ENCODE measurements at regions not wholly inside any gene's neighbourhood (a gene's known extent, or its start where the extent isn't known, plus 50 kb on each side); places are given as distances from the start of the nearest gene placed in this dataset.

DNA sequence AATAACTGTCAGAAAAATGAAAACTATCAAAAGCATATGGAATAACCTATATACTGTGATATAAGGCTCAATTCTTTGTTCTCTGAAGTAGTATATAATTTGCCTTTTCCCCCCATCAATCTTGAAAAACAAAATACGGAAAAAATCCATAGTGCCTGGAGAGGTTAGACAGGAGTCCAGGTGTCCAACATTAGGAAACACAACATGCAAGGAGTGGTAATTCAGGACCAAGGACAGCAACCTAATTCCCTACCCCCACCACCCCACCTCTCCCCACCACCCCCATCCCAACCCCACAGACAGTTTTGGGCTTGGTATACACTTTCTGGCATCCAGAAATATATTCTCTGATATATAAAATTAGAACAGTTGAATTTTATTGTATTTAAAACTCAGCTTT is 55.1 kb upstream of the SLC25A26 start:
- in situ Hi-C loops (cut with MboI; ENCODE audit: low pct_unique_long_range_greater_than_20kb, low sequenced_read_pairs) = no loop called here
- no peak for DNase-seq

DNA sequence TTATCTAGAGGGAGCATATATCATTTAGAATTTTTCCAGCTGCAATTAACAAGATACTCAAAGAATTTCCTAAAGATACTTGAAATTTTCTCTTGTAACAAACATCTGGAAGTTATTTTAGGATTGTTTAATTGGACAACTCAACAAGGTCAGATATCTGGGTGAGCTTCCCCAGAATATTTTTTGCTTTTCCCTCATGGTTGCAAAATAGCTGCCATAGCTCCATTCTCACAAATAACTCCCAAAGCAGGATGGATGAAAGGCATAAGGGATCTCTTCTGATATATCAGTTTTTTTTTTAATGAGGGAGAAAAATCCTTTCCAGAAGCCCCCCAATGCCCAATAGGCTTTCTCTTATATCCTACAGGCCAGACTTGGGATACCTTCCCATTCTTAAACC is 56.6 kb upstream of the SLC25A26 start:
- in situ Hi-C loops (cut with MboI; ENCODE audit: low pct_unique_long_range_greater_than_20kb, low sequenced_read_pairs) = no loop called here
- no peak for DNase-seq

DNA sequence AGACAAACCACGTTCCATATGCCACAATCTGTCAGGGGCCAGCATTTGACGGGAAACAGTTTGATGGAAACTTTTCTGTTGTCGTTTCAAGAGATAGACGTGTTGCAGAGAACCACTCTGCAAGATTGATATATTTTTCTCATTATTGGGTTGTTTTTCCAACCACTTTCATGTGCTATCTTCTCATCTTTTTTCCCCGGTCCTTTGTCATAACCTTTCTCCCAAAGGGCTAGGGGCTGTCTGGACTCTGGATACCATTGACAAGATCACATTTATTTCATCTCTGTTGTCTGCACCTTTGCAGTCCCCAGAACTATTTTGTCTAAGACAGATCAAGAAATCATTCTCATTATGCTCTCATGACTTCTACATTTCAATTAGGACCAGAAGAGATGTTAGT is 57.6 kb upstream of the SLC25A26 start:
- in situ Hi-C loops (cut with MboI; ENCODE audit: low pct_unique_long_range_greater_than_20kb, low sequenced_read_pairs) = no loop called here
- DNase-seq = no peak

DNA sequence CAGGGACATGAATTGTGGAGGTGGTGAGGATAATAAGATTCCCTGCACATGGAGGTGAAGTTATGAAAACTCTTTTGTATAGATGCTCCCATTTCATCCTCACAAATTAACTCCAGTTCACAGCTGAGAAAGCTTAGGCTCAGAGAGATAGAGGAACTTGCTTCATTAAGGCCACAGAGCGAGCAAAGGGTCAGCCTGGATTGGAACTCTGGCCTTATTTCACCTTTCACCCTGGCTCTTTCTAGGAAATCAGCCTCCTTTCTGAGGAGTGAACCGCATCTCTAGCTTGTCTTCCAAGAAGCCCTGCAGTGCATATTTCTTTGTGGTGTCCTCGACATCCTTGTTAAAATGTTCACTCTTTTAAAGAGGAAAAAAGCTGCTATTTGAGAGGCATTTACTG is 58.0 kb upstream of the SLC25A26 start:
- no peak for DNase-seq
- in situ Hi-C loops (cut with MboI; ENCODE audit: low pct_unique_long_range_greater_than_20kb, low sequenced_read_pairs) = no loop called here

DNA sequence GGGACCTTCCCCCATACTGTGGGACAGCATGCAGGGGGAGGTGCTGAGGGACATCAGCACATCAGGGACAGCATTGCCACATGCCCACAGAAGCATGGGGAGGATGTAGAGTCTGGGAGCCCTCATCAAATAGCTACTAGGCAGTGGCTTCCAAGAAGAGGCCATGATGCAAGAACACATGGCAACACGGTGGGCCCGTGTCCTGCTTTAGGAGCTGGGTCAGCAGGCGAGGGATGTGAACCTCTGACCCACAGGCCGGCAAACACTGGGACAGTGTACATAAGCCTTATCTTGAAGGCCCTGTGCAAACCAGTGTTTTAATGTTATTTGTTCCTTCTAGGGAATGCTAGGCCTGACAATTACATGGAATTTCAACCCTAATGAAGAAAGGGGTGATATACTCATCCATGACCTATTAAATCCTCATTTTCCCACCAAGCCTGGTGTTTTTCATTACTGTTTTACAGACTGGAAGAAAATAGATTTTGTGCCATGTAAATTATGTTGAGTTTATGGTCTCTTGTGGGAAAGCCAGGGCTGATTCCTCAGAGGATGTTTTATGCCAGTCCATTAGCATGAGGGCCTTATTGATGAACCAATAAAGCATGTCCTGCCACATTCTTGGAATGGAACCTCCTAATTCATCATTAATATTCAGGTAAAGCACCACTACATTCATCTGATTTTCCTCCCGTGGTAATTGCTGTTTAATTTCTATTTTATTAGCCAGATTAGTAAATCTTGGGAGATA is 61.7 kb upstream of the SLC25A26 start:
- in situ Hi-C loops (cut with MboI; ENCODE audit: low pct_unique_long_range_greater_than_20kb, low sequenced_read_pairs) = no loop called here

DNA sequence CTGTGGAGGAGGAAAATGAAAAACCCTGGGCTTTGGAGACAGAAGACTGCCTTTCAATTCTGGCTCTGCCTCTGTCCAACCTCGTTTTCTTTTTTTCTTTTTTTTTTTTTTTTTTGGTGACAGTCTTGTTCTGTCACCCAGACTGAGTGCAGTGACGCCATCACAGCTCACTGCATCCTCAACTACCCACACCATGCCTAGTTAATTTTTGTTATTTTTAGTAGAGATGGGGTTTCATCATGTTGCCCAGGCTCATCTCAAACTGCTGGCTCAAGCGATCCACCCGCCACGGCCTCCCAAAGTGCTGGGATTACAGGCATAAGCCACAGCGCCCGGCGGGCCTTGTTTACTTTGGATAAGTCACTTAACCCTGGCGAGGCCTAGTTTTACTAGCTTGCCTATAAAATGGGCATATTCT is 66.3 kb upstream of the SLC25A26 start:
- no peak for DNase-seq

More for the DNA sequence above, 61.7 kb upstream of the SLC25A26 start:
- no peak for DNase-seq

DNA sequence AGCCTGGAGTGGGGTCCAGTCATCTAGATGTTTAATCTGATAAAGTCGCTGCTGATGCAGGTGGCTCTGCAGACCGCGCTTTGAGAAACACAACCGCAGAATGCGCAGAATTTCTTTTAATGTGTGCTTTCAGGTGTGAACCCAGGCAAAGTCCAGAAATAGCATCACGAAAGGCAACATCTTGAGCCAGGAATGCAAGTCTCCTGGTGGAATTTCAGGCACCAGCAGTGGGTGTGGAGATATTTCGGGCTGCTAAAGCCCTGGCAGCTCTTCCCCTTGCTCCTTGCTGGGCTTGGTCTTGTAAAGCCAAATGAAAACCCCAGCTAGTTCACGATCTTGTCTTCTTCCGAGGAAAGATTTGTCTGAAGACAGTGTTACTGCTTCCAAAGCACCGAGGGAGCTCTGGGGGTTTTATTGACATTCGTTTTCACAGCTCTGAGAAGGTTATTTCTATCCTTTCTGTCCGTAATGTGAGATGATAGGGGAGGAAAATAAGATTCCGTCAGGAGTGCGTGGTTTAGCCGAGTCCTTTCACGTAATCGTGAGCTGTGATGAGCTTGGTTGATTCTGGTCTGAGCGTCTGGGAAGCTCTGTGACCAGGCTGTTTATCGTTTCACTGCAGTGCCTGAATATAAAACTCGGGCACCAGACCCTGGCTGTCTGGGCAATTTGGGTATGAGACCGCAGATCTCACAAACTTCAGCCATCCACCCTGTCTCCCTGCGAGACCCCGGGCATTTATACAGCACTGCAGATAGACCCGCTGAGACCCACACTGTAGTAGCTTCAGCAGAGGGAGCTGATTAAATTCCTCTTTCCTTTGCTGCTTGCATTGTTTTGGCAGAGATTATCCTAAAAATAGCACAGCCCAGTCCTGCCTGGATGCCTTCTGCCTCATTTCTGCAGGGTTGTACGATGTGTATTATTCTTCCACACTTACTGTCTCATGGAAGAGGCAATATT is 67.0 kb upstream of the SLC25A26 start:
- in situ Hi-C loops (cut with MboI; ENCODE audit: low pct_unique_long_range_greater_than_20kb, low sequenced_read_pairs) = no loop called here
- no peak for DNase-seq

More for the DNA sequence above, 66.3 kb upstream of the SLC25A26 start:
- in situ Hi-C loops (cut with MboI; ENCODE audit: low pct_unique_long_range_greater_than_20kb, low sequenced_read_pairs) = no loop called here

DNA sequence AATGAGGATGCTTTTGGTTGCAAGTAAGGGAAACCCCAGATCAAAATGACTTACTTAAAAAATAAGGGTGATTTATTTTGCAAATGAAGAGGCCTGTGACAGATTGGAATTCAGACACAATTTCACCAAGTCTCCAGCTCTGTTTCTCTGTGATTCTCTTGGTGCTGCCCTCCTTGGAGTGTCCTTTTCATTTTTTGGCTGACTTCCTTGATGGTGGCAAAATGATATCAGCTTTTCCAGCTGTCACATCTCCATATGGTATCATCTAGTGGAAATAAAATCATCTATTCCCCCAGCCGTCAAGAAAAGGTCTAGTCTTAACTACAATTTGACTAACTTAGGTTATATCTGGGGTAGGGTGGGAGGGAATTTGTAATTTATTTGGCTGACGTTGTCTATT is 68.5 kb upstream of the SLC25A26 start:
- in situ Hi-C loops (cut with MboI; ENCODE audit: low pct_unique_long_range_greater_than_20kb, low sequenced_read_pairs) = no loop called here
- DNase-seq = no peak

DNA sequence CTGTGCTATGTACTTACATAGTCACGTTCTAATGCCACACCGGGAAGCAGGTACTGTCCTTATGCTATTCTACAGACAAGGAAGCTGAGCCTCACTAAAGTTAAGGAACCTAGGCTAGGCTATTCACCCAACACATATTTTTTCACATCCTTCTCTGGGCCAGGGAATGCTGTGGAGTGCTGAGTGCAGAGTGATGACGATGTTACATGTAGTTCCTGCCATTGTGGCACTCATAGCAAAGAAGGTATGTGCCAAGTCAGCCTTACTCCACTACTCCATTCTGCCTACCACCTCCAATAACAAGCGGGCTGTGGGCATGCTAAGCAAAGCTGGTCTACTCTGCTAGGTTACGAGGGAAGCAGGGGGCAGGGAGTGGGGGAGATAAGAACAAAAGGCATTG is 69.8 kb upstream of the SLC25A26 start:
- in situ Hi-C loops (cut with MboI; ENCODE audit: low pct_unique_long_range_greater_than_20kb, low sequenced_read_pairs) = no loop called here
- DNase-seq = no peak

DNA sequence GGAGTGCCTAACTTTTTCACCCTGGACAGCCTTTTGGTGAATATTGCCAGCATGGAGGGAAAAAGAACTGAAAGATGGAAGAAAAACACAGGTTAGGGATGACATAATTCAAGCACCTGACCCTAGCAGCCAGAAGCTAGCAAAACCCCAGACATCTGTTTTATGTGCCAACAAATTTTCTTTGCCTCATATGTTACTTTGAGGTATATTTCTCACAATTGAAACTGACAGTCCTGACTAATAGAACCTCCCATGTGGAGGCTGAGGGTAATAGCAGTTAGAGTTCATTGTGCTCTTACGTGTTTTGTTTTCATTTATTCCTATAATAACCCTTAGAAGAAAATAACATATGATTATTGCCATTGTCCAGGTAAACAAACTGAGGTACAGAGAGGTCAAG is 71.5 kb upstream of the SLC25A26 start:
- in situ Hi-C loops (cut with MboI; ENCODE audit: low pct_unique_long_range_greater_than_20kb, low sequenced_read_pairs) = no loop called here
- DNase-seq = no peak

DNA sequence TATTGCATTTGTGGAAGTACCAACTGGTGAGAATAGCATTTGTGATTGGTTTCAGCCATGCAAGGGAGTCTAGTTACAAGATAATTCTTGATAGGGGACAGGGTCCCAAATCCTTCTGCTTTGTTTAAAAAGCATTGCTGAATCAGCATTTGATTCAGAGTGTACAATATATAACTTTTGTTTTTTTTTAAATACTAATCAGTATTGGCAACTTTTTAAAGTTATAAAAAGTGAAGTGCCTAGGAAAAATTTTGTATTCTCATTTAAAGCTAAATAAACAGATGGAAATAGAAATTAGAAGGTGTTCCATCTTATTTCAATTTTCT is 75.4 kb upstream of the SLC25A26 start:
- in situ Hi-C loops (cut with MboI; ENCODE audit: low pct_unique_long_range_greater_than_20kb, low sequenced_read_pairs) = no loop called here
- DNase-seq = no peak

DNA sequence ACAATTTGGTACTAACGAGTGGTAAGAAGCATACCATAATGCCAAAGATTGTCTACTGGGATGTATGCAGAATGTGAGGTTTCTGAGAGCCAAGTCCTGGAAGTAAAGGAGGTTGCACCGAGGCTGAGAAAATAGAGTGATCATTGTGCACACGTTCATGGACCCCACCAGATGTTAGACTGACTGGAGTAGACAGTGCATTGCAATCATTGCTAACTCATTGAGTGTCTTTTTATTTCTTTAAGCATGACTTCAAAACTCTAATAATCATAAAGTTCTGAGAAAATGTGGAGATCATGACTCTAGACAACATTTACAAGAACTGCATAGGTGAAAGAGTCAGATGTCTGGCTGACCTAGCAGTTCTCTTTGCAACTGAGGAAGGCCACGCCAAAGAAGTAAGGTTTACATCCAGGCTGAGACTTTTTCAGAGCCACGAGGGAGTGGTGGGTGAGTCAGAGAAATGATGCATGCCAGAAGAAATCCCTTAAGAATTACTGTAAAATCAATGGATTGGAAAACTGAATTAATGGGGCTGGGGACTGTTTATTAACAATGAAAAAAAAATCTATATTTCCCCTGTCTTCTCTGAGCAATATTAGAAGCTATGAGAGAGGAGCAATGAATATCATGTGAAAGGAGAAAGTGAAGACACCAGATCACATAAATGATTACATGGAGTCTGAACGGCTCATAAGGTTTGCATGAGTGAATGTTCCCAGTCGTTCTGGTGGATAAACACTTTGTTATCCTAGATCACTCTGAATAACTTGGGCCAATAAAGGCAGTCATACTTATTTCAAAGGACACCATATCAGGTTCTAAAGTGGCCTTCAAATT is 76.0 kb upstream of the SLC25A26 start:
- DNase-seq = no peak
- in situ Hi-C loops (cut with MboI; ENCODE audit: low pct_unique_long_range_greater_than_20kb, low sequenced_read_pairs) = no loop called here

DNA sequence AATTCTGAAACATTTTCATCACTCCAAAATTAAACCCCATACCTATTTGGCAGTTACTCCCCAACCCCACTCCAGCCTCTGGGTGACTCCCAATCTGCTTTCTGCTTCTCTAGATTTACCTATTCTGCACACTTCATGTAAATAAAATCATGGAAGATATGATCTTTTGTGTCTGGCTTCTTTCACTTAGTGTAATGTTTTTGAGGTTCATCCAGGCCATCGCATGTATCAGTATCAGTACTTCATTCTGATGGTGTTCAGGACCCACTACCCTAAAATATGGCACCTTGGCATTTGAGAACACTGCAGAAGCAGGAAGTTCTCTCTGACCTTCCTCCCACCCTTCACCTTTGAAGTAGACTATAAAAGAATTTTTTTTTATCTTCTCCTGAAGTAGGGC is 78.7 kb upstream of the SLC25A26 start:
- in situ Hi-C loops (cut with MboI; ENCODE audit: low pct_unique_long_range_greater_than_20kb, low sequenced_read_pairs) = no loop called here
- DNase-seq = no peak

DNA sequence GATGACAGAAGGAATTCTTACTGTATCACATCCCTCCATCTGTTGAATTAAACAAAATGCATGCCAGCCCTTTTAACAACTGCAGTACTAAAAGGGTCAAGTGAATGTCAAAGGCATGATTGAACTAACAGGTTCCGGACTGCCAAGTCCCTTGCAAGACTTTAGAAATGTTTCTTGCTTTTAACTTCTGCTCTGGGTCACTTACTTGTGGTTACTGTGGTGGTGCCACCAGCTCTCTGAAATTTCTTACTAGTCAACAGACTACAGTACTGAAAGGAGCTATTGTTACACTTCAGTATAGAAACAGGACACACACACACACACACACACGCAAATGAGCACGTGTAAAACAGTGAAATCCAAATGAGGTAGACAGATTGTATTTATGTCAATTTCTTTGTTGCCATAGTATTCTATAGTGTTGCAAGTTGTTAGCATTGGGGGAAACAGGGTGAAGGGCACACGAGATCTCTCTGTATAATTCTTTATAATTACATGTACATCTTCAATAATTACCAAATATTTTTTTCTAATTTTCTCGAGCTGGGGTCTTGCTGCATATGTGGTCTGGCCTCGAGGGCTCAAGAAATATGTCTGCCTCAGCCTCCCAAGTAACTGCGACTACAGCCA is 79.9 kb upstream of the SLC25A26 start:
- in situ Hi-C loops (cut with MboI; ENCODE audit: low pct_unique_long_range_greater_than_20kb, low sequenced_read_pairs) = no loop called here
- DNase-seq = no peak

DNA sequence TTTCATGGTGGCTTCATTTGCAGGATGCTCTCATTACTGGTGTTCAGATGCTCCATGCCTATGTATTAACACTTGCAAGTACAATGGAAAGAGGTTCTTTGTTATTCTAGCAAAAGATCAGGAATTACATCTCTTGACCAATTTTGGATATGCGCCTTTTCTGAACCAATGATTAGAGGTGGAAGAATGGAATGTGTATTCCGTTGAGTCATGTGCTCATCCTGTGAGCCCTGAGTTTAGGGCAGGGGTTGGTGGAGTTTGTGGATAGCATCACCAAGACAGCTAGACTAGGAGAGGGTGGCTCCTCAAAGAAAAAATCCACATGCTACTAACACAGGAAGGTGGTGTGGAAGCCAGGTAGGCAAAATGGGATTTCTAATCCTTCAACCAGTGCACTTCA is 80.7 kb upstream of the SLC25A26 start:
- DNase-seq = no peak
- in situ Hi-C loops (cut with MboI; ENCODE audit: low pct_unique_long_range_greater_than_20kb, low sequenced_read_pairs) = no loop called here

DNA sequence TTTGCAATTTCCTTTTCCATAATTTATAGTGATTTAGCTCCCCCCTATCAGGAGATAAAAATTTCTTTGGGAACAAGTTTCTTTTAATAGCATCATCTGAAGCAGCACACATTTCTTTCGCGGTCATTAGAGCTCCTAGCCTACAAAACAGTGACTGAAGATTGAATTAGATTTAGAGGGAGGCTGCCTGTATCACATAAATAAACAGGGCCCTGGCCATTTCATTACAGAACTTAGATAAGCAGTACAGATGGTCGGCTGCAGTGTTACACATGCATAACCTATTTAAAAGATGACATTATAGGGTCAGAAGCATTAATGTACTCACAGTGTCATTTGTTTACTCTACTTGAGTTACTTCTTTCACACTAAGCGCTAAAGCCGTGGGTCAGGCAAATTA is 81.4 kb upstream of the SLC25A26 start:
- DNase-seq = no peak
- in situ Hi-C loops (cut with MboI; ENCODE audit: low pct_unique_long_range_greater_than_20kb, low sequenced_read_pairs) = no loop called here

DNA sequence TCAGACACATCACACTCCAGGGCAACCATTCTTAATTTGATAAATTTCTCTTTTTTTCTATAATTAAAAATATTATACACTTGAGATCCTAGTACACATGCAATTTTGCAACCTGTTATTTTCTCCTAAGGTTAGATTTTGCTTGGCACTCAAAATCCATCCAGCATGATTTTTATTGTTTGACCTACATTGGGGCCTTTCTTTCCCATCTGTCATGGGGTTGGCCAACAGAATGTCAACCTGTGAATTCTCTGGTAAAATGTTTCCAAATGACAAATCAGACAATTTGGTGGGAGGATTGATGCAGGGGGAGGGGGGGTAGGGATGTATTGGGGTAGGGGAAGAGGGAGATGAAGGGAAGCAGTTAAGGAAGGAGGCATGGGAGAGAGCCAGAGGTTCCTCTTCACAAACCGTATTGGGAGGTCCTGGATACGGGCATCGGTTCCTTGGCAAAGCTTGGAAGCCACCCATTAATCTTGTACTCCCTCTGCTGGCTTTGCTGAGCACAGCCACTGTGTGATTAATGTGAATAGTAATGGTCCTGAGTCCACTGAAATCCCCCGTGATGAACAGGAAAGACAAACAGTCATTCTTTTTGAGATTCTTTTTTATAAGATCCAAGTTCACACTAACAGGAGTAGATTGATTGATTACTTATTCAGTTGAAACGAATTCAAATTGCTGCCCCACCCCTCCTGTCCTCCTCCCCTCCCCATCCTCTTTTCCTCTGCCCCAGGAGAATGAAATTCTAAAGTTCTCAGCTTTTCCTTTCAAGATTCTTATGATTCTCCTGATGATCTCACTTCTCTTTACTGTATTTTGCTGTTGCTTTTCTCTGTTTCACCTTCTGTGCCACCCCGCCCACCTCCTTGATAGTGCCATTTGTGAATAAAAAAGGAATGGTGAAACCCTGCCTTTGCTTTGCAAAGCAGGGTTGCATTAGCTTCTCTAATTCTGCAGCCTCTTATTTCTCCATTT is 82.2 kb upstream of the SLC25A26 start:
- DNase-seq = peak; percentile 37
- in situ Hi-C loops (cut with MboI; ENCODE audit: low pct_unique_long_range_greater_than_20kb, low sequenced_read_pairs) = no loop called here

DNA sequence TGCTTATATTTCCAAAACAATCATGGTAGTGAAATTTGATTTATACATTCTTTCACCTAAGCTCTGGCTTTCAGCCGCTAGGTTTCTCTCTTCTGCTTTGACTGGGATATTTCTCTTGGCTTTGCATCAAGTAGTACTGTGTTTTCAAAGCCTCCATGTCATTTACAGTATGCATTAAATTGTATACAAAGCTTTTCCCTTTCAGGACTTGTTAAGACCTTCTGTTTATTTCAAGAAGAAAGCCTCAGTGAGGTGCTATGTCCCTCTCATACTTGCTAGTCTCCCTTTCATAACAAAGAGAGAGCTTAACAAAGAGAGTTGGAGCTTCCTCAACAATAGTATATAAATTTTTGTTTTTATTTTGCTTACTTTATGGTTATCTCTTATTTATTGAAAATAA is 84.2 kb upstream of the SLC25A26 start:
- in situ Hi-C loops (cut with MboI; ENCODE audit: low pct_unique_long_range_greater_than_20kb, low sequenced_read_pairs) = no loop called here
- no peak for DNase-seq

Measured in KBM-7 (cell line).